ENCODE measurements at regions not wholly inside any gene's neighbourhood (a gene's known extent, or its start where the extent isn't known, plus 50 kb on each side); places are given as distances from the start of the nearest gene placed in this dataset.
"Not testable (repeated sequence)": the region's sequence is repeated elsewhere in the genome, so short reads cannot be mapped to it uniquely, and the experiment has no call there.

DNA sequence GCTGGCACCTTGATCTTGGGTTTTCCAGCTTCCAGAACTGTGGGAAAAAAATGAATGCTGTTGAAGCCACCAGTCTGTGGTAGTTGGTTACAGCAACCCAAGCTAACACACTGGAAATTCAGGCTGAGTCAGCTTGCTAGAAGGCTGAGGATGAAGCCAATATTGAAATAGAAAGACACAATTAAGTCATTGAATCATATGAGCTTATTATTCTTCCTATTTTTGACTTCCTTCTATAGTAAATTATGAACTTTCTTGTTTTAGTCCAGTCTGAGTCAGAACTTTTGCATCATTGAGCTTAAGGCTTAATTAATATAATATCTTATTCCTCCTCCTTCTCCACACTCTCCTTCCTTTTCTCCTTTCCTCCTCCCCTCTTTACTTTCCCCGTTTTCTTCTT, 153.6 kb upstream of the LRRC61 start:
- TF ChIP-seq, protein P1, sequence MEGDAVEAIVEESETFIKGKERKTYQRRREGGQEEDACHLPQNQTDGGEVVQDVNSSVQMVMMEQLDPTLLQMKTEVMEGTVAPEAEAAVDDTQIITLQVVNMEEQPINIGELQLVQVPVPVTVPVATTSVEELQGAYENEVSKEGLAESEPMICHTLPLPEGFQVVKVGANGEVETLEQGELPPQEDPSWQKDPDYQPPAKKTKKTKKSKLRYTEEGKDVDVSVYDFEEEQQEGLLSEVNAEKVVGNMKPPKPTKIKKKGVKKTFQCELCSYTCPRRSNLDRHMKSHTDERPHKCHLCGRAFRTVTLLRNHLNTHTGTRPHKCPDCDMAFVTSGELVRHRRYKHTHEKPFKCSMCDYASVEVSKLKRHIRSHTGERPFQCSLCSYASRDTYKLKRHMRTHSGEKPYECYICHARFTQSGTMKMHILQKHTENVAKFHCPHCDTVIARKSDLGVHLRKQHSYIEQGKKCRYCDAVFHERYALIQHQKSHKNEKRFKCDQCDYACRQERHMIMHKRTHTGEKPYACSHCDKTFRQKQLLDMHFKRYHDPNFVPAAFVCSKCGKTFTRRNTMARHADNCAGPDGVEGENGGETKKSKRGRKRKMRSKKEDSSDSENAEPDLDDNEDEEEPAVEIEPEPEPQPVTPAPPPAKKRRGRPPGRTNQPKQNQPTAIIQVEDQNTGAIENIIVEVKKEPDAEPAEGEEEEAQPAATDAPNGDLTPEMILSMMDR (IDR thresholded peaks at IDR 0.05): not testable (repeated sequence)
- TF ChIP-seq EP300, POLR2A (IDR thresholded peaks at IDR 0.05): not testable (repeated sequence)
